Smooth muscle cell (in vitro differentiated cells): ENCODE measurements at regions not wholly inside any gene's neighbourhood (a gene's known extent, or its start where the extent isn't known, plus 50 kb on each side); places are given as distances from the start of the nearest gene placed in this dataset.
A peak's percentile ranks its signal among the peaks of the same experiment; 100 is the strongest.

Source experiments
- DNase-seq: peaks from one replicate; lab custom pipeline; 2025; ENCODE audit not compliant: unreplicated experiment; lab: John Stamatoyannopoulos, UW
- H2AFZ ChIP-seq: fragments of 200-600 bp; sonication (generic); 2 replicates; pipeline ENCODE4 v1.6.0; 2016; ENCODE audit warnings: antibody characterized with exemption, low read depth, mild to moderate bottlenecking
- H3F3A ChIP-seq: fragments of 200-600 bp; sonication (generic); 2 replicates; pipeline ENCODE4 v1.6.0; 2017; ENCODE audit warnings: antibody characterized with exemption, low read depth
- H3K27ac ChIP-seq: fragments of 200-600 bp; sonication (generic); 2 replicates; pipeline ENCODE4 v1.5.1; 2016; ENCODE audit warnings: low read depth, mild to moderate bottlenecking
- H3K27me3 ChIP-seq: fragments of 200-600 bp; sonication (generic); 2 replicates; pipeline ENCODE4 v1.6.1; 2016; ENCODE audit warnings: low read depth, mild to moderate bottlenecking
- H3K36me3 ChIP-seq: fragments of 200-600 bp; sonication (generic); 2 replicates; pipeline ENCODE4 v1.5.1; 2016; ENCODE audit warnings: low read depth
- H3K4me1 ChIP-seq: fragments of 200-600 bp; sonication (generic); 2 replicates; pipeline ENCODE4 v1.5.1; 2016; ENCODE audit warnings: low read depth
- H3K4me2 ChIP-seq: fragments of 200-600 bp; sonication (generic); 2 replicates; pipeline ENCODE4 v1.6.0; 2016; ENCODE audit warnings: mild to moderate bottlenecking
- H3K4me3 ChIP-seq: fragments of 200-600 bp; sonication (generic); 2 replicates; pipeline ENCODE4 v1.5.1; 2016; ENCODE audit warnings: mild to moderate bottlenecking
- H3K79me2 ChIP-seq: fragments of 200-600 bp; sonication (generic); 2 replicates; pipeline ENCODE4 v1.6.0; 2016; ENCODE audit warnings: low read depth, mild to moderate bottlenecking
- H3K9ac ChIP-seq: fragments of 200-600 bp; sonication (generic); 2 replicates; pipeline ENCODE4 v1.6.0; 2016; ENCODE audit warnings: low read depth
- H3K9me3 ChIP-seq: fragments of 200-600 bp; sonication (generic); replicated peaks from 2 replicates; pipeline ENCODE4 v1.5.1; 2016; ENCODE audit warnings: low read depth
- H4K20me1 ChIP-seq: fragments of 200-600 bp; sonication (generic); 2 replicates; pipeline ENCODE4 v1.6.0; 2016; ENCODE audit warnings: low read depth
- CTCF ChIP-seq: fragments of 200-600 bp; sonication (generic); IDR thresholded peaks from 2 replicates; pipeline ENCODE4 v1.5.1; 2017; ENCODE audit warnings: borderline replicate concordance, mild to moderate bottlenecking, antibody characterized with exemption; ENCODE audit not compliant: insufficient read depth, poor library complexity, severe bottlenecking
- WGBS: methylation state at CpG from one replicate; pipeline ENCODE4 v1.1.7; 2016; ENCODE audit warnings: low lambda C conversion rate; 5-methylcytosine and 5-hydroxymethylcytosine counted together

GRCh38 chr9:95753762-95754465 is 121.6 kb upstream of the ERCC6L2 start:
- H3K4me1 ChIP-seq: peaks cover 33% of the 10 kb centered on the region
- no peak overlapping the region for H2AFZ ChIP-seq
- H3K79me2 ChIP-seq: no peaks in the 10 kb centered on the region
- H3K9ac ChIP-seq: no peak overlapping the region
- no peaks in the 10 kb centered on the region for H4K20me1 ChIP-seq
- WGBS: 42% methylated on average over 7 of the region's 7 CpGs
- no peak for TF ChIP-seq CTCF
- H3K27me3 ChIP-seq: peaks cover 30% of the 10 kb centered on the region
- H3K27ac ChIP-seq: no peak overlapping the region
- DNase-seq: no peak
- H3K9me3 ChIP-seq: no peaks in the 10 kb centered on the region
- H3K4me2 ChIP-seq: no peak overlapping the region
- H3F3A ChIP-seq: no peaks in the 10 kb centered on the region
- H3K36me3 ChIP-seq: no peaks in the 10 kb centered on the region
- H3K4me3 ChIP-seq: no peak overlapping the region

- no peak for DNase-seq
- Histone ChIP-seq H4K20me1 (no peaks in the 10 kb centered on the region), H3K27ac (no peak overlapping the region), H3K9ac (no peak overlapping the region), H3K36me3 (no peaks in the 10 kb centered on the region), H3K79me2 (no peaks in the 10 kb centered on the region), H2AFZ (no peak overlapping the region), H3F3A (no peaks in the 10 kb centered on the region), H3K27me3 (peaks cover 30% of the 10 kb centered on the region), H3K4me1 (peaks cover 33% of the 10 kb centered on the region), H3K4me2 (peak overlapping the region; percentile 84), H3K4me3 (peak overlapping the region; percentile 38), H3K9me3 (no peaks in the 10 kb centered on the region)
- WGBS: 13% methylated on average over 37 of the region's 41 CpGs
- TF ChIP-seq CTCF: no peak
These were observed 123.3 kb upstream of the ERCC6L2 start for GRCh38 chr9:95752129-95752731.

- TF ChIP-seq CTCF: no peak
- H3K27me3 ChIP-seq: peaks cover 30% of the 10 kb centered on the region
- peaks cover 27% of the 10 kb centered on the region for H3K4me1 ChIP-seq
- no peaks in the 10 kb centered on the region for H3K79me2 ChIP-seq
- no peaks in the 10 kb centered on the region for H3K9me3 ChIP-seq
- H3K27ac ChIP-seq: no peak overlapping the region
- no peak overlapping the region for H3K4me3 ChIP-seq
- no peak overlapping the region for H3K4me2 ChIP-seq
- H3K36me3 ChIP-seq: no peaks in the 10 kb centered on the region
- no peak overlapping the region for H2AFZ ChIP-seq
- no peak overlapping the region for H3K9ac ChIP-seq
- no peak for DNase-seq
- no peaks in the 10 kb centered on the region for H3F3A ChIP-seq
- WGBS: no CpG with 5 or more reads among the region's 2 CpGs
- H4K20me1 ChIP-seq: no peaks in the 10 kb centered on the region
These were observed 124.0 kb upstream of the ERCC6L2 start for GRCh38 chr9:95751520-95751790.
